Fibroblast of the aortic adventitia (primary cell): ENCODE measurements at regions not wholly inside any gene's neighbourhood (a gene's known extent, or its start where the extent isn't known, plus 50 kb on each side); places are given as distances from the start of the nearest gene placed in this dataset.
A peak's percentile ranks its signal among the peaks of the same experiment; 100 is the strongest.

Experiments
- DNase-seq: peaks from one replicate; pipeline ENCODE4 v3.0.0-alpha.2; 2010; ENCODE audit warnings: low read depth
- H3K4me3 ChIP-seq: 2 replicates; pipeline ENCODE4 v1.5.1; 2011; ENCODE audit warnings: low read depth, mild to moderate bottlenecking, control low read depth, low read length, moderate library complexity
- TF ChIP-seq, protein P1 (sequence below): IDR thresholded peaks from 2 replicates; pipeline ENCODE4 v1.5.1; 2011; ENCODE audit warnings: mild to moderate bottlenecking, low read length, control low read depth, inconsistent platforms; ENCODE audit not compliant: insufficient read depth

DNA sequence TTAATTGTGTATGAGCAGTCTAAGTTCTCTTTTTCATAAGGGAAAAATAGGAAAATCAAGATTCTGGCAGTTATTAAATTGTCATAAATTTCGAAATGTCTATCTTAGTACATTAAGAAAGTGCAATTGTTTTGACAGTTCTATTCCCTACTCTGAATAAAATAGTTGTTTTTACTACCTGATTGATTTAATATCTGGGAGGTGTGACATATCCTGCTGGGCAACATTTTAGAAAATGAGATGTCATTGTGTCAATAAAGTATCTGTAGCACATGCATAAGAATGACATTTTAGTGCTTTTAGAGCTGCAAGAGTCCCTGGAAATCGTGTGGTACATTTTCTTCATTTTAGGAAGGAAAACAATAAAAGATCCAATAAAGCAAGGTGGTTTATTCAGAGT lies 139.2 kb upstream of the COL11A1 start:
- TF ChIP-seq, protein P1, sequence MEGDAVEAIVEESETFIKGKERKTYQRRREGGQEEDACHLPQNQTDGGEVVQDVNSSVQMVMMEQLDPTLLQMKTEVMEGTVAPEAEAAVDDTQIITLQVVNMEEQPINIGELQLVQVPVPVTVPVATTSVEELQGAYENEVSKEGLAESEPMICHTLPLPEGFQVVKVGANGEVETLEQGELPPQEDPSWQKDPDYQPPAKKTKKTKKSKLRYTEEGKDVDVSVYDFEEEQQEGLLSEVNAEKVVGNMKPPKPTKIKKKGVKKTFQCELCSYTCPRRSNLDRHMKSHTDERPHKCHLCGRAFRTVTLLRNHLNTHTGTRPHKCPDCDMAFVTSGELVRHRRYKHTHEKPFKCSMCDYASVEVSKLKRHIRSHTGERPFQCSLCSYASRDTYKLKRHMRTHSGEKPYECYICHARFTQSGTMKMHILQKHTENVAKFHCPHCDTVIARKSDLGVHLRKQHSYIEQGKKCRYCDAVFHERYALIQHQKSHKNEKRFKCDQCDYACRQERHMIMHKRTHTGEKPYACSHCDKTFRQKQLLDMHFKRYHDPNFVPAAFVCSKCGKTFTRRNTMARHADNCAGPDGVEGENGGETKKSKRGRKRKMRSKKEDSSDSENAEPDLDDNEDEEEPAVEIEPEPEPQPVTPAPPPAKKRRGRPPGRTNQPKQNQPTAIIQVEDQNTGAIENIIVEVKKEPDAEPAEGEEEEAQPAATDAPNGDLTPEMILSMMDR, result no peak
- DNase-seq, result no peak
- no peak overlapping the region for H3K4me3 ChIP-seq

DNA sequence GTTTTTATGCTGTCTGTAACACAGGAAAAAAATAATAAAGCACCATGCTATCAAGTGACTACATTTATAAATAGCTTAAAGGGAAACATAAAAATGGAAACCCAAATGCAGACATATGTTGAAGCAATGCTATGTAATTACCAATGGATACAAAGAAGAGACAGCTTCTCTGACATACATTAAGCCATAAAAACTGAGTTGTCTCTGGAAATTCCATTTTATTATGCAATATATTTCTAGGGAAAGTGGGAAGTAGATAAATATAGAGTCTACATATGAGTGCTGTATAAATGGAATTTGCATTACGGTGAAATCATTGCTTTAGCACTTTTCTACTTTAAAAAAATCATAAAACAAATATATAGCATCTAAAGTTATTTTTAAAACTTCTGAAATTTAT lies 135.2 kb upstream of the COL11A1 start:
- no peak for DNase-seq
- TF ChIP-seq, protein P1, result no peak
- H3K4me3 ChIP-seq, result no peak overlapping the region

DNA sequence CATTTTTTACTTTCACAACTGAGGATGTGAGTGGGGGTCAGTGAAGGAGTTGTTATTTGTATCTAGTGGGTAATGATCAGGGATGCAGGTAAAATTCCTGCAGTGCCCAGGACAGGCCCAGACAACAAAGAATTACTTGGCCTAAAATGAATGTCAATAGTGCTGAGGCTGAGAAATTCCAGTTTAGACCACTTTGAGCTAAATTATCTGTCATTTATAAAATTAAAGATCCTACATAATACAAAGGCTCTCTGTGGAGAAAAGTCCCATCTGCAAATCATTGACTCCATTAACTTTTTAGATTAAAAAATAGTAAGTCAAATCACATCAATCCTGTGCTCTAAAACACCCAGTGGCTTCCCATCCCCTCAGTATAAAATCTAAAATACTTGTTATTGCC lies 130.7 kb upstream of the COL11A1 start:
- DNase-seq, result no peak
- no peak overlapping the region for H3K4me3 ChIP-seq
- TF ChIP-seq, protein P1, result no peak

DNA sequence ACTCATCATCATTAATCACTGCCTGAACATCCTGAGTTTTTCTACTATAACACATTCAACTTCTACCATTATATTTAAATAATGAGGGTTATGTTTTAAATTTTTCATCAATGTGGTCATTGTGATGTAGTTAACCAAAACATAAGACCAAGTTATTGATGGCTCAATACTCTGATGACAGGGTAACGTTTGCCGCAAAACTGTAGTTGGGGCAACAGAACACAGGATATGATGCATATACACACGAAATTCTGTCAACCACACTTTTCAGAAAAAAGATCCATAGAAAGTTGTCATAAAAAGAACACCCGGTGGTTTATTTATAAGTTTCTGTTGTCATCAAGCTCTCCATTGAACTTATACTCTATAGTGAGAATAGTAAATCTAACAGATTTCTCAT lies 121.7 kb upstream of the COL11A1 start:
- H3K4me3 ChIP-seq, result no peak overlapping the region
- no peak for DNase-seq
- TF ChIP-seq, protein P1, result no peak

DNA sequence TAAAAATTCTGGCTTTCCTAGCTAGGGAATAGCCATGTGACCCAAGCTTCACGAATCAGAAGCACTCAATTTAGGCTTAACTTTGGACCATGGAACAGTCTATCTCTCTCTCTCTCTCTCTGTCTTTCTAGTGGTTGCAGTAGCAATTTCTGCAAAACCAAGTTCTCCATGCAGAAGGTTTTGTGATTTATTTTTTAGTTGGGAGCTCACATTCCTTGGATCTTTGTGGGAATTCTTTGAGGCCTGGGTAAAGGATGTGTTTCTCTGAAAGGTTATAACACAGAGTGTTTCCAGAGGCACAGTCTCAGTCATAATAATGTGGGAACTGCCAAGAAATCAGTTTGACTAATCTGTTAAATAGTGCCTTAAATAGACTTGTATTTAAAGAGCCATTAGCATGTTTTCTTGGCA lies 112.3 kb upstream of the COL11A1 start:
- TF ChIP-seq, protein P1, result no peak

DNA sequence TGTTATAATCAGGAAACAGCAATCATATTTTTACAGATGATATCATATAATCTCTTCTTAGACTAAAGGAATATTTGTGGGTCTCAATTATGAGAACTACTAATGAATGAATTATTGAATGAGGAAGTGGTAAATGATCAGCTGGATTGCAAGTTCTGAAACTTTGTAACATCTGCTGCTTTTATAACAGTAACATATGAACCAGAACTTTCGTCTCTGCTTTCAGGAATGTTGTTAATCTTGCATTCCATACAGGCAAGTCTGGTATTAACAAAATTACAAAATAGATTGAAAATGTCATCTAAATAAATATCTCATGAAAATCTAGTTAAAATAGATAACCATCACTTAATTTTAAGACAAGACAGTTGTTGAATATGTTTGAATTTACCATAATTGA lies 110.5 kb upstream of the COL11A1 start:
- H3K4me3 ChIP-seq, result no peak overlapping the region
- DNase-seq, result no peak
- TF ChIP-seq, protein P1, result no peak

More for the DNA sequence above, 112.3 kb upstream of the COL11A1 start:
- DNase-seq, result peak; percentile 31
- H3K4me3 ChIP-seq, result no peak overlapping the region

DNA sequence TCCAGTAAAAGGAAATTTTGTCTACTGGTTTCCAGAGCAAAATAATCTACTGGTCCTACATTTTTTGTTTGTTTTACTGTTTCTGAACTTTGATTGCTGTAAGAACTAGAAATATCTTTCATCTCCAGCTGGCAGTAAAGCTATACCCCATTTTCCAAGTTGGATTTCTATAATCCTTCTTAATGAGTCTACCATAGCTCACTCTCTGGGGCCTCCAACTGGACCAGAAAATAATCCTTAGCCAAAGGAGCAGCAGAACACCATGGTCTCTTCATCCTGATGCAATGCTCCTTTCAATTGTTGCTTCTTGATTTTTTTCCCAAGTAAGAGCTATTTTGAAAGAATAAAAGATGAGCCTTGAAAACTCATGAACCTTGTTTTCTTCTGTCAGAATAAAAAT lies 110.0 kb upstream of the COL11A1 start:
- TF ChIP-seq, protein P1, result no peak
- no peak for DNase-seq
- H3K4me3 ChIP-seq, result no peak overlapping the region
